ENCODE measurements at regions not wholly inside any gene's neighbourhood (a gene's known extent, or its start where the extent isn't known, plus 50 kb on each side); places are given as distances from the start of the nearest gene placed in this dataset.

DNA sequence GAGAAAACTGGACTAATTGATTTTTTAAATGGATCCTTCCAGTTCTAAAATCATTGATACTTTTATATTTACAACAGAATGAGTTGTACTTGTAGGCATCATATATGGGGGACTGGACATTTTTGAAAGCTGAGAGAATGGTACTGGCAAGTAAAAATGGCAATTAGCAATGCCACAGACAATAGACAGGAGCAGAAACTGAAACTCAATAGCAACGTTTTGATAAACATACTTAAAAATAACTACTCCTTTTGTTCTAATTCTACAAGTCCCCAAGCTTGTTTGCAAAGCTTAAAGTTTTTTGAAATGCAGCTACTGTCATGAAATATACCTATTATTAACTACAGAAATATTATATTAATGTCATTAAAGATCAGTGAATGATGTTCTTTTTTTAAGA lies 52.8 kb upstream of the FBXL7 start:
- no peak for DNase-seq

GRCh38 chr5:15446552-15446951 lies 53.4 kb upstream of the FBXL7 start:
- no peak for DNase-seq

DNA sequence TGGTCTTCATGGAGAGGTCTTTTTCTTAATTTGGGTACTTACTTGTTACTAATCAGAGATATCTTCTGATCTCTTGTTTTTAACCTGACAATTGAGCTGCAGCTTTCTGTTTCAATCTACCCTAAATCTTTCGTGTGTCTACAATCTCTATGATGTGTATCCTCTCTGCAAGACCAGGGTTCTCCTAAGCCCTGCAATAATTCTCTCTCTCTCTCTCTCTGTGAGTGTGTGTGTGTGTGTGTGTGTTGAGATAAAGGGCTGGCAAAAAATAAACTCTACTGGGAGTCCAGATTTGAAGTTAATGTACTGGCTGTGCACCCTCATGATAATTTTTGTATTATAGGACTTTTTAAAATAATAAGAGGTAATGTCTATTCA lies 57.8 kb upstream of the FBXL7 start:
- DNase-seq, result no peak

DNA sequence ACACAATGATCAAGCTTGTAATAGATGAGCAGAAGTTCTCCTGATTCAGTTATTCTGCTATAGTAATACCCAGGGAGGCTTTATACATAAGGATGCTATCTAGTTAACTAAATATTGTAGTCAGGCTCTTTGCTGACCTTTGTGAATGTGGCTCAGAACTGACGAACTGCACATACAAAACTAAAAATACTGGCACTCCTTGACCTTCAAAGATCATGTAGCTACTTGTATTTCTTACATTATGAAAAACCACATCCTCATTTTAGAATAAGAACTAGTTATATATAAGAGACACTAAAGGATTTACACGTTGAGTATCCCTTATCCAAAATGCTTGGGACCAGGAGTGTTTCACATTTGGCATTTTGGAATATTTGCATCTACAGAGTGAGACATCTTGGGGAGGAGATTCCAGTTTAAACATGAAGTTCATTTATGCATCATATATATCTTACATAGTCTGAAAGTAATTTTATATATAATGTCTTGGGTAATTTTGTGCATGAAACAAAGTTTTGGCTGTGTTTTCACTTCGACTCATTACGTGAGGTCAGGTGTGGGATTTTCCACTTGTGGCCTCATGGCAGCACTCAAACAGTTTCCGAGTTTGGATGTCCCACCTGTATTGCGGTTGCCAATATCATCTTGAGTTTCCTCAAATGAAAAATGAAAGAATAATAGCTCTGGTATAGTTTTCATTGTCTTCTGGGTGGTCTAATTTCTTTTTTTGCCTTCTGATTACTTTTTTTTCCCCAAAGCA lies 58.4 kb upstream of the FBXL7 start:
- DNase-seq, result no peak

DNA sequence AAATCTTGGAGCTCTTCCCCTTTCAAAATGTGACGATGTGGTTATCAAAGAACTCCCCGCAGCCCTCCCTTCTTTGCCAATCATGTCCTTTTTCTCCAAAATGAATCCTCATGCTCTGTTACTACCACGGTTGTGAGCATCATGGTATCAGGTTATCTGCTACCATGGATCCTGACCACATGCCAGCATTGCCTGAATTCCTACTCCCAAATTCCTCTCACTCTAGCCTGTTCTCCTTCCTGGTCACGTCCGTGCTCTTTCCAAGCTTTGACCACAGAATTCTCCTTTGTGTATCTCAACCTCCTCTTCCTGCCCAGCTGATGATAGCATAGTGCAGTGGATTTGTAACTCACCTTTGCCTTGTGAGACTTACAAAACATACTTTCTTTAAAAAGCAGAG lies 59.5 kb upstream of the FBXL7 start:
- DNase-seq, result no peak

DNA sequence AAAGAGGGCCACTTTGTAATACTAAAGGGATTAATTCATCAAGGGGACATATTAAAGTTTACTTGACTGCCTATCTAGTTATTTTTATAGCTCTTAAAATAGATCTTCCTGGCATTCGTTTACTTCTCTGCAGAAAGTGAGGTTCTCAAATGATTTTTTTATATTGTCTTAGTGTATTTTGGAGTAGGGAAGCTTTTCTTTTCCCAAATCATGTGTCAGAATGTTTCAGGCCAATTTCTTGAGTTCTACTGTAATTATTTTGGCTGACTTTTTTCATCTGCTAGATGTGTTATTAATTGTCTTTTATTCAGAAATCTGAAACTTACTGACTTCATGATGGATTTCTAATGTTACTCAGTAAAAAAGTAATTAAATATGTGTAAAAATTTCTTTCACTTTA lies 60.2 kb upstream of the FBXL7 start:
- DNase-seq, result no peak

- no peak for DNase-seq
These were observed 66.3 kb upstream of the FBXL7 start for GRCh38 chr5:15433709-15434108.

- DNase-seq, result no peak
These were observed 68.1 kb upstream of the FBXL7 start for GRCh38 chr5:15431923-15432322.

DNA sequence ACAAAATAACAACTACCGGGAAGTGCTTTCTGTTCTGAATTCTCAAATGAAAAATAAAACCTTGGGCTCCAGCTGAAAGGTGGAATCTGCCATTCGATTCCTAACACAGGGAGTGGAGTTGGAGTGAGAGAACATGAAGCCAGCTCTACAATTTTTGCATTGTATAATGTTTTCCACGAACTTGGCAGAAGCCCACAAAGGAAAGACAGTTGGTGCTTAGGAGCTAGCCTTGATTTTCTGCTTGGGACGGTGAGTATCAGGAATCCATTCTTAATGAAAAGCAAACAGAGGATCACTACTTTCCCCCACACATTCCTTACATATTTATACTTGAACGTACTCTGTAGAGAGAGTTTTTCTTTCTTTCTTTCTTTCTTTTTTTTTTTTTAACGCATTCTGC lies 74.2 kb upstream of the FBXL7 start:
- DNase-seq, result no peak

- DNase-seq, result no peak
These were observed 75.2 kb upstream of the FBXL7 start for GRCh38 chr5:15424769-15425168.

- no peak for DNase-seq
These were observed 78.0 kb upstream of the FBXL7 start for GRCh38 chr5:15421921-15422412.

DNA sequence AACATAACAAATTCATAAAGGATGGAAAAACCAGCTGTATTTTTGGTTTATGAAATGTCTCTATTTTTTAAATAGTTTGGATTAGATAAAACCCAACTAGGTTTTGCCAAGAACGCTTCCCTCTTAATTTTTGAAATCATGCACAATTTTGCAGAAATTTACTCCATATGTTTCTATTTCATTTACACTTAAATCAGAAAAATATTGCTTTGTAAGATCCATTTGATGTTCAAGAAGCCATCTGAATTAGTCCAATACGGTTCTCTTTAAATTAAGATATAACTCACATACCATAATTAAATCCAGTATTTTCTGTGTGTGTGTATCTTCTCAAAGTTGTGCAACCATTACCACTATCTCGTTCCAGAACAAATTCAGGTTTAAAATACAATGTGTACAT lies 78.6 kb upstream of the FBXL7 start:
- no peak for DNase-seq

- DNase-seq, result no peak
These were observed 79.8 kb upstream of the FBXL7 start for GRCh38 chr5:15420201-15420600.

DNA sequence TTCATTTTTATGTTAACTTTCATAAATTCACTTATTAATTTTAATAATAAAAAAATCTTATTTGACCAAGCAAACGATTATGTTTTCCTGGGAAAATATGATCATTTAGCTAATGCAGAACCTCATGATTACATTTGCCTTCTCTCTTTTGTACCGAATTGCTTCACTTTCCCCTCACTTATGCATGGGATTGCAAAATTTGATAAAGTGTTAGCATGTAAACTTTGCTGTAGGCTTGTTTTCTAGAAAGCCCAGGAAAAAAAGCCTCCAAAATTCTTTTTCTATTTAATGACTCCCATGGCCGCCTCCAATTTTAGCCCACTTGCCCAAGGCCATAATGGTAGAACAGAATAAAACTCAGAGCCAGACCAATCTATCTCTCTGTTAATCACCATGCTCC lies 82.8 kb upstream of the FBXL7 start:
- no peak for DNase-seq

DNA sequence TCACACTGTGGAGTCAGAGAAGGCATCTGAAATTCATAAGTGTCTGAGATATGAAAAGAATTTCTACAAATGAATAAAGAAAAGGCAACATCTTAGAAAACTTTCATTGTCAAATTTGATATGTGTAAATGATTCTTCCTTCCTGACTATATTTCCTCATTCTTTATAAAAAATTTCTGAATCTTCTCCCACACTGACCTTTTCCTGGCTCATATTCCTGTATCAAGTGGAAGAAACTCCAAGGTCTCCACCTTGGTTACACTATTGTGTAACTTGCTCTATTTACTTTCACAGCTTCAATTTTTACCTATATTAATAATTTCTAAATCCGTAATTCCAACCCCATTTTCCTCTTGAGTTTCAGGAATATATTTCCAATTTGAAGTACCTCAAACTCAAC lies 93.5 kb upstream of the FBXL7 start:
- DNase-seq, result no peak

DNA sequence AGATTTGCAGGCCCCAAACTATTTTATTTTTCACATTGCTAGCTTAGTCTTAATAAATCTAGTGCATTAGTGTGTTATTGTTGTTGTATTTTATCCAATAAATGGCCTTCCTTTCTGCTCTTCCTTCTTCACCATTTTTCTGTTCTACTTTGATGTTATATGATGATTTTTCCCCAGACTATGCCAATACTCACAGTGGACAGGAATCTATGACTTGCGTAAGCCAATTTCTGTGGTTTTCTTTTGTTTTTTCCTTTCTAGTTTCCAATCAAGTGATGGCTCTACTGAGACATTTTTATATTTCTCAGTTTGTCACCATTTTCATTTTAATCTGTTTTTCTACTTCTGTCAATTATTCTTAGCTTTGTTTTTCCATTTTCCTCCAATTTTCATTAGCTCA lies 106.8 kb upstream of the FBXL7 start:
- DNase-seq, result no peak

- DNase-seq, result no peak
These were observed 108.1 kb upstream of the FBXL7 start for GRCh38 chr5:15391704-15392397.

GRCh38 chr5:15388866-15389265 lies 111.1 kb upstream of the FBXL7 start:
- DNase-seq, result no peak

GRCh38 chr5:15387931-15388524 lies 112.0 kb upstream of the FBXL7 start:
- DNase-seq, result no peak

GRCh38 chr5:15386122-15386521 lies 113.9 kb upstream of the FBXL7 start:
- DNase-seq, result no peak

- no peak for DNase-seq
These were observed 114.4 kb upstream of the FBXL7 start for GRCh38 chr5:15385553-15385952.

GRCh38 chr5:15385037-15385436 lies 114.9 kb upstream of the FBXL7 start:
- no peak for DNase-seq

GRCh38 chr5:15384581-15384980 lies 115.4 kb upstream of the FBXL7 start:
- no peak for DNase-seq

- DNase-seq, result no peak
These were observed 115.8 kb upstream of the FBXL7 start for GRCh38 chr5:15384176-15384575.
